ENCODE measurements at regions not wholly inside any gene's neighbourhood (a gene's known extent, or its start where the extent isn't known, plus 50 kb on each side); places are given as distances from the start of the nearest gene placed in this dataset.

DNA sequence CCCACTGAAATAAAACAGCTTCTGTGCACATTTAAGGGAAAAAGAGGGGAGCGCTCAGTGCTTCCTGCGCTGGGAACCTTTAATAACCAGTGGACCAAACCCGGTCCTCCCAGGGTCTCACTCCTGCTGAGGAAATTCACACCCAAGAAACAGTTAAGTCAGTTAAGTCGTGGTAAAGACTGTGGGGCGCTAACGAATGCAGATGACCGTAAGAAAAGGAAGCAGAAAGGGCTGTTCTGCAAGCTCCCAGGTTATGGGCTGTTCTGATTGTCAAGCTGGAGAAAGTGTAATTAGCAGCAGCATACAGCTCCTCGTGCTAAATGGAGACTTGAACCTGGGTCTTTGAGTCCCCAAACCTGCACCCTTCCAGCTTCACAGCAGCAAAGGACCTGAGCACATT lies 536.6 kb downstream of the NPHP4 start:
- Mint-ChIP-seq H3K27ac (no peak overlapping the region), H3K4me1 (peaks cover 29% of the 10 kb centered on the region), H3K36me3 (ENCODE audit: low read depth) (no peaks in the 10 kb centered on the region), H3K9me3 (peaks cover 1% of the 10 kb centered on the region; the same call in 2 of the 3 replicates), H3K4me3 (no peak overlapping the region), H3K27me3 (ENCODE audit: insufficient read depth, low read depth, poor library complexity) (peaks cover 14% of the 10 kb centered on the region)
- DNase-seq (ENCODE audit: low spot score) (no peak), ATAC-seq (no peak)
- no peaks in the 10 kb centered on the region; the same call in 1 of the 2 replicates for H3K36me3 ChIP-seq (ENCODE audit: insufficient read depth)
- TF ChIP-seq, protein P1, sequence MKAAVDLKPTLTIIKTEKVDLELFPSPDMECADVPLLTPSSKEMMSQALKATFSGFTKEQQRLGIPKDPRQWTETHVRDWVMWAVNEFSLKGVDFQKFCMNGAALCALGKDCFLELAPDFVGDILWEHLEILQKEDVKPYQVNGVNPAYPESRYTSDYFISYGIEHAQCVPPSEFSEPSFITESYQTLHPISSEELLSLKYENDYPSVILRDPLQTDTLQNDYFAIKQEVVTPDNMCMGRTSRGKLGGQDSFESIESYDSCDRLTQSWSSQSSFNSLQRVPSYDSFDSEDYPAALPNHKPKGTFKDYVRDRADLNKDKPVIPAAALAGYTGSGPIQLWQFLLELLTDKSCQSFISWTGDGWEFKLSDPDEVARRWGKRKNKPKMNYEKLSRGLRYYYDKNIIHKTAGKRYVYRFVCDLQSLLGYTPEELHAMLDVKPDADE (IDR thresholded peaks at IDR 0.05) = no peak
- TF ChIP-seq STAT1 (IDR thresholded peaks at IDR 0.05; ENCODE audit: unreplicated experiment) = no peak
- TF ChIP-seq EZH2 (IDR thresholded peaks at IDR 0.05; ENCODE audit: low read depth, unreplicated experiment) = no peak
- no peak overlapping the region for H3K27ac ChIP-seq (ENCODE audit: low read depth)
- no peaks in the 10 kb centered on the region for H4K20me1 ChIP-seq (replicated peaks; ENCODE audit: insufficient read depth)
- no peaks in the 10 kb centered on the region for H3F3A ChIP-seq (replicated peaks; ENCODE audit: low read depth)
- H3K79me2 ChIP-seq (replicated peaks; ENCODE audit: insufficient read depth) = no peaks in the 10 kb centered on the region
- no peaks in the 10 kb centered on the region for H3K27me3 ChIP-seq (ENCODE audit: insufficient read depth)
- no peak overlapping the region for H2AFZ ChIP-seq
- H3K4me2 ChIP-seq = no peak overlapping the region
- no peaks in the 10 kb centered on the region for H3K9me2 ChIP-seq (ENCODE audit: insufficient read depth)
- H3K4me1 ChIP-seq (ENCODE audit: insufficient read depth) = no peaks in the 10 kb centered on the region
- no peak overlapping the region for H3K4me3 ChIP-seq

DNA sequence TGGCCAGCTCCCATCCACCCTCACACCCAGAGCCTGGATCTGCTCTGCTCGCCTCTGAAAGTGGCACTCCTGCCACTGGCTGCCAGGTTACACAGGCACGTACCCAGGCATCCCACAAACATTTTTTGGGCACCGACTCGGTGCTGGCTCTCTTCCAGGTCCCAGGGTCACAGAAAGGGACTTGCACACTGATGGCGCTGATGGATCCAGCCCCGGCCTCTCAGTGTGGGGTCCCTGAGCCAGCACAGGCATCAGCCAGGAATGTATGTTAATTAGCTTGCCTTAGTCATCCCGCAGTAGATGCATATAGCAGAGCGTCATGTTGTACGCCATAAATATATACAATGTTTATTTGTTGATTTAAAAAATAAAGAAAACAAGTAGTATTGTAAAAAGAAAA lies 537.2 kb downstream of the NPHP4 start:
- H3K79me2 ChIP-seq (replicated peaks; ENCODE audit: insufficient read depth) = no peaks in the 10 kb centered on the region
- no peaks in the 10 kb centered on the region for H3K9me2 ChIP-seq (ENCODE audit: insufficient read depth)
- no peak overlapping the region for H3K27ac ChIP-seq (ENCODE audit: low read depth)
- H3K36me3 Mint-ChIP-seq (ENCODE audit: low read depth) = no peaks in the 10 kb centered on the region
- ATAC-seq (peak; percentile 58), DNase-seq (ENCODE audit: low spot score) (no peak)
- H4K20me1 ChIP-seq (replicated peaks; ENCODE audit: insufficient read depth) = no peaks in the 10 kb centered on the region
- no peaks in the 10 kb centered on the region for H3F3A ChIP-seq (replicated peaks; ENCODE audit: low read depth)
- H3K27me3 Mint-ChIP-seq (ENCODE audit: insufficient read depth, low read depth, poor library complexity) = peaks cover 14% of the 10 kb centered on the region
- no peak overlapping the region for H3K4me3 ChIP-seq
- no peak overlapping the region for H3K4me3 Mint-ChIP-seq
- no peaks in the 10 kb centered on the region; the same call in 1 of the 2 replicates for H3K36me3 ChIP-seq (ENCODE audit: insufficient read depth)
- no peaks in the 10 kb centered on the region; the same call in 2 of the 3 replicates for H3K9me3 Mint-ChIP-seq
- no peak overlapping the region for H3K27ac Mint-ChIP-seq
- no peak overlapping the region for H3K4me2 ChIP-seq
- peaks cover 30% of the 10 kb centered on the region for H3K4me1 Mint-ChIP-seq
- H3K27me3 ChIP-seq (ENCODE audit: insufficient read depth) = no peaks in the 10 kb centered on the region
- H3K4me1 ChIP-seq (ENCODE audit: insufficient read depth) = no peaks in the 10 kb centered on the region
- no peak overlapping the region for H2AFZ ChIP-seq
- TF ChIP-seq ZNF331 (CRISPR knock-in tag; IDR thresholded peaks at IDR 0.05; ENCODE audit: low read depth) = no peak
- TF ChIP-seq, protein P2, sequence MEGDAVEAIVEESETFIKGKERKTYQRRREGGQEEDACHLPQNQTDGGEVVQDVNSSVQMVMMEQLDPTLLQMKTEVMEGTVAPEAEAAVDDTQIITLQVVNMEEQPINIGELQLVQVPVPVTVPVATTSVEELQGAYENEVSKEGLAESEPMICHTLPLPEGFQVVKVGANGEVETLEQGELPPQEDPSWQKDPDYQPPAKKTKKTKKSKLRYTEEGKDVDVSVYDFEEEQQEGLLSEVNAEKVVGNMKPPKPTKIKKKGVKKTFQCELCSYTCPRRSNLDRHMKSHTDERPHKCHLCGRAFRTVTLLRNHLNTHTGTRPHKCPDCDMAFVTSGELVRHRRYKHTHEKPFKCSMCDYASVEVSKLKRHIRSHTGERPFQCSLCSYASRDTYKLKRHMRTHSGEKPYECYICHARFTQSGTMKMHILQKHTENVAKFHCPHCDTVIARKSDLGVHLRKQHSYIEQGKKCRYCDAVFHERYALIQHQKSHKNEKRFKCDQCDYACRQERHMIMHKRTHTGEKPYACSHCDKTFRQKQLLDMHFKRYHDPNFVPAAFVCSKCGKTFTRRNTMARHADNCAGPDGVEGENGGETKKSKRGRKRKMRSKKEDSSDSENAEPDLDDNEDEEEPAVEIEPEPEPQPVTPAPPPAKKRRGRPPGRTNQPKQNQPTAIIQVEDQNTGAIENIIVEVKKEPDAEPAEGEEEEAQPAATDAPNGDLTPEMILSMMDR (conservative IDR thresholded peaks at IDR 0.05; ENCODE audit: low read depth in 2 of 2) = no peak
- TF ChIP-seq, protein P3, sequence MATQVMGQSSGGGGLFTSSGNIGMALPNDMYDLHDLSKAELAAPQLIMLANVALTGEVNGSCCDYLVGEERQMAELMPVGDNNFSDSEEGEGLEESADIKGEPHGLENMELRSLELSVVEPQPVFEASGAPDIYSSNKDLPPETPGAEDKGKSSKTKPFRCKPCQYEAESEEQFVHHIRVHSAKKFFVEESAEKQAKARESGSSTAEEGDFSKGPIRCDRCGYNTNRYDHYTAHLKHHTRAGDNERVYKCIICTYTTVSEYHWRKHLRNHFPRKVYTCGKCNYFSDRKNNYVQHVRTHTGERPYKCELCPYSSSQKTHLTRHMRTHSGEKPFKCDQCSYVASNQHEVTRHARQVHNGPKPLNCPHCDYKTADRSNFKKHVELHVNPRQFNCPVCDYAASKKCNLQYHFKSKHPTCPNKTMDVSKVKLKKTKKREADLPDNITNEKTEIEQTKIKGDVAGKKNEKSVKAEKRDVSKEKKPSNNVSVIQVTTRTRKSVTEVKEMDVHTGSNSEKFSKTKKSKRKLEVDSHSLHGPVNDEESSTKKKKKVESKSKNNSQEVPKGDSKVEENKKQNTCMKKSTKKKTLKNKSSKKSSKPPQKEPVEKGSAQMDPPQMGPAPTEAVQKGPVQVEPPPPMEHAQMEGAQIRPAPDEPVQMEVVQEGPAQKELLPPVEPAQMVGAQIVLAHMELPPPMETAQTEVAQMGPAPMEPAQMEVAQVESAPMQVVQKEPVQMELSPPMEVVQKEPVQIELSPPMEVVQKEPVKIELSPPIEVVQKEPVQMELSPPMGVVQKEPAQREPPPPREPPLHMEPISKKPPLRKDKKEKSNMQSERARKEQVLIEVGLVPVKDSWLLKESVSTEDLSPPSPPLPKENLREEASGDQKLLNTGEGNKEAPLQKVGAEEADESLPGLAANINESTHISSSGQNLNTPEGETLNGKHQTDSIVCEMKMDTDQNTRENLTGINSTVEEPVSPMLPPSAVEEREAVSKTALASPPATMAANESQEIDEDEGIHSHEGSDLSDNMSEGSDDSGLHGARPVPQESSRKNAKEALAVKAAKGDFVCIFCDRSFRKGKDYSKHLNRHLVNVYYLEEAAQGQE (IDR thresholded peaks at IDR 0.05; ENCODE audit: unreplicated experiment) = no peak
- TF ChIP-seq, protein P1 (IDR thresholded peaks at IDR 0.05) = no peak
- no peak for TF ChIP-seq CREB1 (CRISPR knock-in tag; IDR thresholded peaks at IDR 0.05; ENCODE audit: low read depth)
- no peak for TF ChIP-seq EZH2 (IDR thresholded peaks at IDR 0.05; ENCODE audit: low read depth, unreplicated experiment)
- TF ChIP-seq STAT1 (IDR thresholded peaks at IDR 0.05; ENCODE audit: unreplicated experiment) = no peak
- no peak for TF ChIP-seq NANOG (IDR thresholded peaks at IDR 0.05; ENCODE audit: borderline replicate concordance)
- no peak for TF ChIP-seq ZNF114 (CRISPR knock-in tag; IDR thresholded peaks at IDR 0.05)
